ENCODE measurements at regions not wholly inside any gene's neighbourhood (a gene's known extent, or its start where the extent isn't known, plus 50 kb on each side); places are given as distances from the start of the nearest gene placed in this dataset.

- TF ChIP-seq TFE3 (CRISPR knock-in tag; IDR thresholded peaks at IDR 0.05) (peak; percentile 76), ZNF263 (CRISPR knock-in tag; IDR thresholded peaks at IDR 0.05) (no peak), TBX3 (IDR thresholded peaks at IDR 0.05; ENCODE audit: borderline replicate concordance) (peak; percentile 97), NR2F2 (IDR thresholded peaks at IDR 0.05; ENCODE audit: borderline replicate concordance, low read depth) (peak; percentile 100), XBP1 (CRISPR knock-in tag; IDR thresholded peaks at IDR 0.05) (no peak), TRIM24 (CRISPR knock-in tag; IDR thresholded peaks at IDR 0.05) (peak; percentile 45; the same call in 1 of the 2 replicates), HDAC2 (CRISPR knock-in tag; IDR thresholded peaks at IDR 0.05) (peak; percentile 99), ZSCAN31 (CRISPR knock-in tag; IDR thresholded peaks at IDR 0.05; ENCODE audit: low read depth) (no peak), ZNF275 (CRISPR knock-in tag; IDR thresholded peaks at IDR 0.05; ENCODE audit: borderline replicate concordance) (no peak), ZNF552 (CRISPR knock-in tag; IDR thresholded peaks at IDR 0.05; ENCODE audit: borderline replicate concordance) (no peak), ZNF557 (CRISPR knock-in tag; IDR thresholded peaks at IDR 0.05) (0 out of 2 replicates have a peak, but pooled peaks have one; percentile 25), ZBTB4 (CRISPR knock-in tag; IDR thresholded peaks at IDR 0.05; ENCODE audit: borderline replicate concordance) (no peak), GZF1 (CRISPR knock-in tag; IDR thresholded peaks at IDR 0.05) (no peak), BHLHE40 (IDR thresholded peaks at IDR 0.05; ENCODE audit: low read length) (no peak; the same call in 1 of the 2 replicates), NR2C2 (CRISPR knock-in tag; IDR thresholded peaks at IDR 0.05; ENCODE audit: borderline replicate concordance) (peak; percentile 35; the same call in 1 of the 2 replicates), NCOA2 (CRISPR knock-in tag; IDR thresholded peaks at IDR 0.05) (peak; percentile 98), ZSCAN21 (CRISPR knock-in tag; IDR thresholded peaks at IDR 0.05; ENCODE audit: borderline replicate concordance) (no peak), EP300 (IDR thresholded peaks at IDR 0.05; ENCODE audit: low read depth in 2 of 2, low read length in 2 of 2) (peak; percentile 83 to 96), EP300 (CRISPR knock-in tag; IDR thresholded peaks at IDR 0.05; ENCODE audit: borderline replicate concordance) (peak; percentile 90), HCFC1 (IDR thresholded peaks at IDR 0.05; ENCODE audit: low read depth, low read length) (no peak), ERF (CRISPR knock-in tag; IDR thresholded peaks at IDR 0.05) (peak; percentile 59; the same call in 1 of the 2 replicates)
Observed at GRCh38 chr3:166829896-166830295, 550.2 kb downstream of the ZBBX start (continued).

All from HepG2 (cell line).